Right ventricle myocardium superior (tissue), 1 donor: ENCODE measurements at regions not wholly inside any gene's neighbourhood (a gene's known extent, or its start where the extent isn't known, plus 50 kb on each side); places are given as distances from the start of the nearest gene placed in this dataset.
"Not testable (repeated sequence)": the region's sequence is repeated elsewhere in the genome, so short reads cannot be mapped to it uniquely, and the experiment has no call there.

Experiments used
- ATAC-seq: fragments of 200-7000 bp; cut with Tn5 transposase; one replicate; pipeline ENCODE4 v1.9.1; 2020; ENCODE audit warnings: mild to moderate bottlenecking; ENCODE audit not compliant: poor library complexity
- DNase-seq: peaks from one replicate; pipeline ENCODE4 v3.0.0-alpha.2; 2020
- intact Hi-C: fragments of 100-400 bp; cut with DNase I; formaldehyde crosslinking; loops from one replicate; pipeline ENCODE4 v1.11.2; 2022
- donor health status: DM: no; HTN: yes; CAD: no; lungs with severe emphysema.

DNA sequence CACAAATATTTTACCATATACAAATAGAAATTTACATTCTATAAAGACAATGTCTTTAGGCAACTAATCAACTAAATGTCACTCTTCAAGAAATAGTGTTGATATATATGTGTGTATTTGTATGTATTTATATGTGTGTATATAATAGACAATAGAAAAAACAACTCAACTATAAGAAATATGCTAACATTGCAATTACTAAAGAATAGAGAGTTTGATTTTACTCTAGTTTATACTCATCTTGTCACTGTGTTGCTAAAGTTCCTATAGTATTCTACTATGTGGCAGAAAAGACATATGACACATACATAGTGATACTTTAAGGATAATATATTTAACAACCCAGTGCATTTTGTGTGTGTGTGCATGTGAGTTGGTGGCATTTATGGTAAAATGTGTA lies 1728.3 kb downstream of the PLA2G4A start:
- intact Hi-C loops: no loop called here
- ATAC-seq (no peak), DNase-seq (no peak)

- ATAC-seq (no peak), DNase-seq (no peak)
- intact Hi-C loops: no loop called here
Observed at GRCh38 chr1:188582911-188583532, 1754.3 kb downstream of the PLA2G4A start.

- intact Hi-C loops: no loop called here
- no peak for ATAC-seq
- DNase-seq: no peak
Observed at GRCh38 chr1:188584119-188584518, 1755.4 kb downstream of the PLA2G4A start.

DNA sequence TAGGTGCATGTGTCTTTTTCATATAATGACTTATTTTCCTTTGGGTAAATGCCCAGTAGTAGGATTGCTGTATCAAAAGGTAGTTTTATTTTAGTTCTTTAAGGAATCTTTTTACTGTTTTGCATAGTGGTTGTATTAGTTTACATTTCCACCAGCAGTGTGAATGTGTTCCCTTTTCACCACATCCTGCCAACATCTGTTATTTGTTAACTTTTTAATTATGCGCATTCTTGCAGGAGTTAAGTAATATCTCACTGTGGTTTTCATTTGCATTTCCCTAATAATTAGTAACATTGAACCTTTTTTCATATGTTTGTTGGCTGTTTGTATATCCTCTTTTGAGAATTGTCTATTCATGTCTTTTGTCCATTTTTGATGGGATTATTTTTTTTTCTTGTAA lies 1761.9 kb downstream of the PLA2G4A start:
- intact Hi-C loops: no loop called here
- no peak for ATAC-seq

GRCh38 chr1:188594542-188595235 lies 1765.9 kb downstream of the PLA2G4A start:
- no peak for ATAC-seq
- DNase-seq: no peak
- intact Hi-C loops: no loop called here

More for the DNA sequence above, 1761.9 kb downstream of the PLA2G4A start:
- DNase-seq: no peak

DNA sequence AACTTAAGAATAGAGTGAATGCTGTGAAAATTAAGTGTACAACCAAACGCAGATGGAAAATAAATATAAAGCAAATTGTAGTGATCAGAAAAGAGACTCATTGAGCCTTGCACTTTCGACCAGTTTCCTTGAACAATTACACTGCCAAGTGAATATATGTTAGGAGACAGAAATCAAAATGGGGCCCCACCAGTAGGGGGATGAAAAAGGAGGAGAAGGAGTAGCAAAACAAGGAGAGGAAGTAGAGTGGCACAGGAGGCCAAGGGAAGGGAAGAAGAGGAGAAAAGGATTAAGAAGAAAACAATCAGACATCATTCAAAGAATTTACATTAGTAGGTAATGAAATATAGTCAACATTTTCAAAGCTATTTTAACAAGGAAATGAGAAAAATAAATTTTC lies 1770.6 kb downstream of the PLA2G4A start:
- ATAC-seq: no peak
- no peak for DNase-seq
- intact Hi-C loops: no loop called here

DNA sequence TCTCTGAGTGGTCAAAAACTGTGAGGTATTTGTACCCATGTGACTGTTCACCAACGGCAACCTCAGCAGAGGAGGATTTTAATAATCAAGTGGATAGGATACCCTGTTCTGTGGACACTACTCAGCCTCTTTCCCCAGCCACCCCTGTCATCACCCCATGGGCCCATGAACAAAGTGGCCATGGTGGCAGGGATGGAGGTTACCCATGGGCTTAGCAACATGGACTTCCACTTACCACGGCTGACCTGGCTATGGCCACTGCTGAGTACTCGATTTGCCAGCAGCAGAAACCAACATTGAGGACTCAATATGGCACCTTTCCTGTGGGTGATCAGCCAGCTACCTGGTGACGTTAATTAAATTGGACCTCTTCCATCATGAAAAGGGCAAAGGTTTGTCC lies 1782.7 kb downstream of the PLA2G4A start:
- no peak for DNase-seq
- no peak for ATAC-seq
- intact Hi-C loops: no loop called here

GRCh38 chr1:188615321-188615720 lies 1786.6 kb downstream of the PLA2G4A start:
- DNase-seq: no peak
- intact Hi-C loops: no loop called here
- no peak for ATAC-seq

- no peak for ATAC-seq
- intact Hi-C loops: no loop called here
Observed at GRCh38 chr1:188620236-188620635, 1791.5 kb downstream of the PLA2G4A start.

GRCh38 chr1:188641566-188642211 lies 1812.9 kb downstream of the PLA2G4A start:
- ATAC-seq (no peak), DNase-seq (no peak)
- intact Hi-C loops: no loop called here

More at GRCh38 chr1:188620236-188620635, 1791.5 kb downstream of the PLA2G4A start:
- no peak for DNase-seq

GRCh38 chr1:188642704-188643103 lies 1814.0 kb downstream of the PLA2G4A start:
- intact Hi-C loops: no loop called here
- no peak for ATAC-seq
- DNase-seq: no peak

GRCh38 chr1:188652678-188653077 lies 1823.9 kb downstream of the PLA2G4A start:
- intact Hi-C loops: no loop called here
- ATAC-seq: no peak
- no peak for DNase-seq

- peak; percentile 30 for DNase-seq
- intact Hi-C loops, ATAC-seq: not testable (repeated sequence)
Observed at GRCh38 chr1:188655966-188656365, 1821.7 kb downstream of the BRINP3 start.

- no peak for DNase-seq
Observed at GRCh38 chr1:188660572-188660971, 1817.1 kb downstream of the BRINP3 start.

DNA sequence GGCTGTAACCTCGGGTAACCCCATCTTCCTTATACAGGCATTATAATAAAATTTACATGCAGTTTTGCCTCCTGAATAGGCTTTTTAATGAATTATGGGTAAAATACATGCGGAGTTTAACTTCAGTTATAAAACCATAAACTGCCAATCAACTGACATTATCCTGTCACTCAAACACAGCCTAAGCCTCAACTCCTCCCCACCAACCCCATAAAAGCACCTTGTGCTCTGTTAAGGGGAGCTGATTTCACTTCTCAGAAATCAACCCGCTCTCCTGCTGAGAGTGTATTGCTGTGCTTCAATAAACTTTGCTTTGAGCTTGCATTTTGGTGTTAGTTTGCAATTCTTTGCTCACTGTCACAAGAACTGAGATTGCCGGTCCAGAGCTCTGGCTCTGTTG lies 1812.2 kb downstream of the BRINP3 start:
- intact Hi-C loops: no loop called here
- ATAC-seq: no peak
- no peak for DNase-seq

More at GRCh38 chr1:188660572-188660971, 1817.1 kb downstream of the BRINP3 start:
- ATAC-seq: no peak
- intact Hi-C loops: no loop called here

GRCh38 chr1:188668083-188668482 lies 1809.6 kb downstream of the BRINP3 start:
- intact Hi-C loops: no loop called here
- DNase-seq: no peak

GRCh38 chr1:188669728-188670382 lies 1807.8 kb downstream of the BRINP3 start:
- intact Hi-C loops: no loop called here
- DNase-seq (no peak), ATAC-seq (no peak)

More at GRCh38 chr1:188668083-188668482, 1809.6 kb downstream of the BRINP3 start:
- no peak for ATAC-seq

DNA sequence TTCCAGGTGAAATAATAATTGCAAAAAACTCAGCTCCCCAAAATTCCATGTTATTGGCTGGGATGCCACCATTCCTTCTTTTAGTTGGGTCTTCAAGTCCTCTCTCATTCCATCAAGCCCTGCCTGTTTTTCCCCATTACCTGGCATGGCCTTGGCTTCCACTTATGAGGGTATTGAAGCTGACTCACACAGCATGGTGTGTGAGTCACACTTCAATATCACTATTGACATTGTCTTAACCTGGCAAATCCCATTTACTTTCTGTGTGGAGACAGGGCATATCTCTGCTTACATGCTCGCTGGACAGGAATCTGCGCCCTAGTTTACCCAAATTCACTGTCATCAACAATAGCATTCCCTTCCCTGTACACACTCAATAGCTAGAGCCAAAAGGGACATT lies 1806.8 kb downstream of the BRINP3 start:
- ATAC-seq: no peak
- no peak for DNase-seq
- intact Hi-C loops: no loop called here

DNA sequence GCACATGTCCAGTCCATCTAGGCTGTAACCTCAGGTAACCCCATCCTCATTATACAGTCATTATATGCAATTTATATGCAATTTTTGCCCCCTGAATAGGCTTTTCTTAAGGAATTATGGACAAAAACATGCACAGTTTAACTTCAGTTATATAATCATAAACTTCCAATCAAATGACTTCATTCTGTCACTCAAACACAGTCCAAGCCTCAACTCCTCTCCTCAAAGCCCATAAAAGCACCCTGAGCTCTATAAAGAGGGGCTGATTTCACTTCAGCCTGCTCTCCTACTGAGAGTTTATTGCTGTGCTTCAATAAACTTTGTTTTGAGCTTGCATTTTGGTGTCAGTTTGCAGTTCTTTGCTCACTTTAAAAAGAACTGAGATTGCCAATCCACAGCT lies 1805.5 kb downstream of the BRINP3 start:
- intact Hi-C loops: no loop called here
- DNase-seq (no peak), ATAC-seq (no peak)

DNA sequence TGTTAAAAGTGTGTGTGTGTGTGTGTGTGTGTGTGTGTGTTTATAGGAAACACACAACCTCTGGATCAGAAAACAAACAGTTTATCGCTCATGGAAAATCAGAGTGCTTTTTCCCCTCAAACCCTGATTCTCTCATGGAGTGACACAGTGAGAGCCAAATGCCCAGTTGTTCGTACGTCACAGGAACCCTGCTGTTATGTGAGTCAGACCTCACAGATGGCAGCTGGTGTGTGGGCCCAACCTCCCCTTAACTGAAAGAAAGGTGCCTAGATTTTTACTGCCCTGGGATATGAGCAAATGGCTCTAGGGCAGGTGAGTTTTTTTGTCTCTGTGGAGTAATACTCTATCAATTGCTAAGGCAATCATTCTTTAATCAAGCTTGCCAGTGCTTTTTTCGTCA lies 1788.1 kb downstream of the BRINP3 start:
- ATAC-seq (no peak), DNase-seq (no peak)
- intact Hi-C loops: no loop called here
